MM.1S (cell line): ENCODE measurements at regions not wholly inside any gene's neighbourhood (a gene's known extent, or its start where the extent isn't known, plus 50 kb on each side); places are given as distances from the start of the nearest gene placed in this dataset.

Experiments
- EZH2 ChIP-seq: fragments of 300-600 bp; sonication (generic); optimal IDR thresholded peaks from 2 replicates; pipeline ENCODE3; 2017; ENCODE audit warnings: low read depth, mild to moderate bottlenecking, antibody characterized with exemption, low read length, mixed read lengths
- EZH2phosphoT487 ChIP-seq: fragments of 300-600 bp; sonication (generic); IDR thresholded peaks from 2 replicates; pipeline ENCODE4 v1.6.1; 2018; ENCODE audit warnings: antibody characterized with exemption, low read length
- TF ChIP-seq, protein P1 (sequence below): fragments of 300-600 bp; sonication (generic); IDR thresholded peaks from 2 replicates; pipeline ENCODE4 v1.5.1; 2016; ENCODE audit warnings: antibody characterized with exemption, low read length, mixed read lengths

DNA sequence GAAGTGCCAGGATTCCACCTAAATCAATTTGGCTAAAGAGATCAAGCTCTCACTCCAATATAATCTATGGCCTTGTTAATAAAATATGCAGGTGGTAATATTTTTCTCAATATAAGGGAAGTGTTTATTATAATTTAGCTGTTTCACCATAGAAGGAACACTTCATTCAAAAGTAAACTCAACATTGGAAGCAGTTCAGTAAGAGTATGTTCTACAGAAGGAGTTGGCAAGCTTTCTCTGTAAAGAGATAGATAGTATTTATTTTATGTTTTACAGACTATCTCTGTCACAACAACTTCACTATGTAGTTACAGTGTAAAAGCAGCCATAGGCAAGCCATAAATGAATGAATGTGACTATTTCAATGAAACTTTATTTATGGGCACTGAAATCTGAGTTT is 313.6 kb upstream of the ANO3 start:
- no peak for TF ChIP-seq EZH2phosphoT487
- TF ChIP-seq, protein P1, sequence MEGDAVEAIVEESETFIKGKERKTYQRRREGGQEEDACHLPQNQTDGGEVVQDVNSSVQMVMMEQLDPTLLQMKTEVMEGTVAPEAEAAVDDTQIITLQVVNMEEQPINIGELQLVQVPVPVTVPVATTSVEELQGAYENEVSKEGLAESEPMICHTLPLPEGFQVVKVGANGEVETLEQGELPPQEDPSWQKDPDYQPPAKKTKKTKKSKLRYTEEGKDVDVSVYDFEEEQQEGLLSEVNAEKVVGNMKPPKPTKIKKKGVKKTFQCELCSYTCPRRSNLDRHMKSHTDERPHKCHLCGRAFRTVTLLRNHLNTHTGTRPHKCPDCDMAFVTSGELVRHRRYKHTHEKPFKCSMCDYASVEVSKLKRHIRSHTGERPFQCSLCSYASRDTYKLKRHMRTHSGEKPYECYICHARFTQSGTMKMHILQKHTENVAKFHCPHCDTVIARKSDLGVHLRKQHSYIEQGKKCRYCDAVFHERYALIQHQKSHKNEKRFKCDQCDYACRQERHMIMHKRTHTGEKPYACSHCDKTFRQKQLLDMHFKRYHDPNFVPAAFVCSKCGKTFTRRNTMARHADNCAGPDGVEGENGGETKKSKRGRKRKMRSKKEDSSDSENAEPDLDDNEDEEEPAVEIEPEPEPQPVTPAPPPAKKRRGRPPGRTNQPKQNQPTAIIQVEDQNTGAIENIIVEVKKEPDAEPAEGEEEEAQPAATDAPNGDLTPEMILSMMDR, result no peak
- no peak for TF ChIP-seq EZH2
